ENCODE measurements at regions not wholly inside any gene's neighbourhood (a gene's known extent, or its start where the extent isn't known, plus 50 kb on each side); places are given as distances from the start of the nearest gene placed in this dataset.

- no peak for TF ChIP-seq CTCF (IDR thresholded peaks at IDR 0.05; ENCODE audit: insufficient read depth, low read length)
- no peak overlapping the region for H3K4me3 ChIP-seq (ENCODE audit: low read depth, low read length)
- DNase-seq (ENCODE audit: low read depth), result peak; percentile 78
These were observed 245.2 kb upstream of the DIPK2B start for GRCh38 chrX:45445745-45446412.

- no peak for TF ChIP-seq CTCF (IDR thresholded peaks at IDR 0.05; ENCODE audit: insufficient read depth, low read length)
- H3K4me3 ChIP-seq (ENCODE audit: low read depth, low read length), result no peak overlapping the region
- no peak for DNase-seq (ENCODE audit: low read depth)
These were observed 236.5 kb upstream of the DIPK2B start for GRCh38 chrX:45437186-45437585.

DNA sequence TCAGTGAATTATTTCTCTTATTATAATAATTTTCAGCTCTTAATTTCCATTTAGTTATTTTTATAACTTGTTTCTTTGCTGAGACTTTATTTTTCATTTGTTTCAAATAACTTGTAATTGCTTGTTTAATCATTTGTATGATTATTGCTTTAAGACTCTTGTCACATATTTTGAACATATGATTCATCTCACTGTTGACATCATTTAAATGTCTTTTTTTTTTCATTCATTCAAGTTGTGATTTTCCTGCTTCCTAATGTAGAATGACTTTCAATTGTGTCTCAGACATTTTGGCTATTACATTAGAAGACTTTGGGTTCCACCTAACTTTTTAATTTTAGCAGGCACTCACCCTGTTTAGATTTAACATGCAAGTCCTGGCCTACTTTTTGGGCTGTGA is 234.8 kb upstream of the DIPK2B start:
- H3K4me3 ChIP-seq (ENCODE audit: low read depth, low read length), result no peak overlapping the region
- no peak for TF ChIP-seq CTCF (IDR thresholded peaks at IDR 0.05; ENCODE audit: insufficient read depth, low read length)
- DNase-seq (ENCODE audit: low read depth), result no peak

DNA sequence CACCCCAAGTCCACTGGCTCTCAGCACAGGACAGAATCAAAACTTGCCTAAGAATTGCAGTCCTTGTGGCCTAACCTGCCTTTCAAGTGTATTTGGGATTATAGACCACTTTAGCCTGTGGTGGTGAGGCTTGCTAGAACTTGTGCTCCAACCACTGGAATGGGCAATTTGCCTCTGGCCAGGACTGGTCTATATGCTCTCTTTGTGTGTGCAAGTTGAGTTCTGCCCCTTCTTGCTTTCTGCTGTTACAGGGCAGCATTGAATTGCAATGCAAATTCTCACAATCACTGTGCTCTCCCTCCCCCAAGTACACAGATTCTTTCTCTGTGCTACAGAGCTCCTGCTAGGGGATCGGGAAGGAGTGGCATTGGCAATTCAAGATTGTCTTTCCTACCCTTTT is 233.6 kb upstream of the DIPK2B start:
- TF ChIP-seq CTCF (IDR thresholded peaks at IDR 0.05; ENCODE audit: insufficient read depth, low read length), result no peak
- H3K4me3 ChIP-seq (ENCODE audit: low read depth, low read length), result no peak overlapping the region
- DNase-seq (ENCODE audit: low read depth), result no peak

- no peak for TF ChIP-seq CTCF (IDR thresholded peaks at IDR 0.05; ENCODE audit: insufficient read depth, low read length)
- no peak overlapping the region for H3K4me3 ChIP-seq (ENCODE audit: low read depth, low read length)
- peak; percentile 72 for DNase-seq (ENCODE audit: low read depth)
These were observed 228.2 kb upstream of the DIPK2B start for GRCh38 chrX:45428831-45429230.

GRCh38 chrX:45424326-45424725 is 223.7 kb upstream of the DIPK2B start:
- DNase-seq (ENCODE audit: low read depth), result peak; percentile 40
- H3K4me3 ChIP-seq (ENCODE audit: low read depth, low read length), result no peak overlapping the region
- no peak for TF ChIP-seq CTCF (IDR thresholded peaks at IDR 0.05; ENCODE audit: insufficient read depth, low read length)
